KMS-11 (cell line): ENCODE measurements at regions not wholly inside any gene's neighbourhood (a gene's known extent, or its start where the extent isn't known, plus 50 kb on each side); places are given as distances from the start of the nearest gene placed in this dataset.

Source experiments
- H2AFZ ChIP-seq: fragments of 200-600 bp; sonication (generic); 2 replicates; pipeline ENCODE4 v1.6.1; 2016; ENCODE audit warnings: antibody characterized with exemption, mixed run types, low read depth
- H3K27ac ChIP-seq: fragments of 200-600 bp; sonication (generic); 2 replicates; pipeline ENCODE4 v1.6.1; 2016; ENCODE audit warnings: mild to moderate bottlenecking, mixed run types
- H3K27me3 ChIP-seq: fragments of 200-600 bp; sonication (generic); 2 replicates; pipeline ENCODE4 v1.6.1; 2017; ENCODE audit warnings: mild to moderate bottlenecking, low read depth, mixed run types, moderate library complexity; ENCODE audit not compliant: insufficient read depth
- H3K36me3 ChIP-seq: fragments of 200-600 bp; sonication (generic); 2 replicates; pipeline ENCODE4 v1.6.1; 2017; ENCODE audit warnings: mild to moderate bottlenecking, mixed run types; ENCODE audit not compliant: insufficient read depth
- H3K4me1 ChIP-seq: fragments of 200-600 bp; sonication (generic); 2 replicates; pipeline ENCODE4 v1.6.1; 2016; ENCODE audit warnings: mild to moderate bottlenecking, low read depth, mixed run types; ENCODE audit not compliant: poor library complexity, severe bottlenecking
- H3K4me2 ChIP-seq: fragments of 200-600 bp; sonication (generic); 2 replicates; pipeline ENCODE4 v1.7.0; 2016; ENCODE audit warnings: mild to moderate bottlenecking, mixed run types
- H3K4me3 ChIP-seq: fragments of 200-600 bp; sonication (generic); IDR thresholded peaks from 2 replicates; pipeline ENCODE4 v1.6.1; 2017; ENCODE audit warnings: low read depth, low read length, mixed read lengths; ENCODE audit not compliant: insufficient read depth
- H3K79me2 ChIP-seq: fragments of 200-600 bp; sonication (generic); 2 replicates; pipeline ENCODE4 v1.6.1; 2016; ENCODE audit warnings: low read depth, mixed run types; ENCODE audit not compliant: insufficient read depth
- H3K9ac ChIP-seq: fragments of 200-600 bp; sonication (generic); 2 replicates; pipeline ENCODE4 v1.6.1; 2016; ENCODE audit warnings: mild to moderate bottlenecking, mixed run types
- H4K20me1 ChIP-seq: fragments of 200-600 bp; sonication (generic); 2 replicates; pipeline ENCODE4 v1.6.1; 2016; ENCODE audit warnings: mild to moderate bottlenecking, mixed run types; ENCODE audit not compliant: insufficient read depth
- CTCF ChIP-seq: fragments of 200-600 bp; sonication (generic); conservative IDR thresholded peaks from 2 replicates; pipeline ENCODE4 v1.6.1; 2017; ENCODE audit warnings: low read depth, mild to moderate bottlenecking, antibody characterized with exemption, low read length, moderate library complexity, mixed read lengths

GRCh38 chr16:86919078-86919477 is 340.7 kb downstream of the FOXL1 start:
- Histone ChIP-seq H3K79me2 (no peaks in the 10 kb centered on the region), H2AFZ (no peak overlapping the region)

DNA sequence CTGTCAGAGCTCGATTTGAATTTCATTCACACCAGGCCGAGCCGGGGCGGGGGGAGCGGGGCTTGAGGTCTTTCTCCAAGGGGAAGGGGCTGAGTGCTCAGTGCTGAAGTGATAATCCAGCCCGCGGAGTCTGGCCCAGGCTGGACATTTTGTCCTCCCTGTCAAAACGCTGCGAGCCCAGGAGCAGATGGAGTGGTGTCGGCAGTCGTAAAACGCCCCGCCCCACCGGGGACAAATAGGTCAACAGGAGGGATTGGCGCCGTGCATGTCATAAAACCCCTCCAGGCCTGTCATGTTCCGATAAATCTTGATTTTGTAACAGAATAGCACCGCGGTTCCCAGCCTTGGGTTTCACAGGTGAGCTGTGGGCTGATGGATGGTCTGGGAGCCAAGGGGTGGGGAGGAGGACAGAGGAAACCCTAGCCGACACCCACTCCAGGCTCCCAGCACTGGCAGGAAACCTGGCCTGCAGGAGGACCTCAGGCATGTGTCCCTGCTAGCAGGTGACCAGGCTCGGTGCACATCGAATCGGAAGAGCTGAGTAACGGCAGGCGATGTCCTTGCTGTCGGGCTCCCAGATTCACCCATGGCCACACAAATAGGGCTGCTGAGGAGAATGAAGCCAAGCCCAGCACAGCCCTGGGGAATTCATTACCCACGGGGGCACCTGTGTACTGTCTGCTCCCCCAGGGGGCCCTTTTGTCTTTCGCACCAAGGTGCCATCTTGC is 341.4 kb downstream of the FOXL1 start:
- H3K4me3 ChIP-seq = no peak overlapping the region
- H3K27ac ChIP-seq = no peak overlapping the region
- TF ChIP-seq CTCF = no peak
- no peak overlapping the region for H3K9ac ChIP-seq
- H3K36me3 ChIP-seq = no peaks in the 10 kb centered on the region
- H3K27me3 ChIP-seq = peaks cover 23% of the 10 kb centered on the region; the same call in 1 of the 2 replicates
- H3K79me2 ChIP-seq = no peaks in the 10 kb centered on the region
- no peak overlapping the region for H2AFZ ChIP-seq
- H3K4me2 ChIP-seq = no peak overlapping the region
- H3K4me1 ChIP-seq = no peaks in the 10 kb centered on the region
- H4K20me1 ChIP-seq = no peaks in the 10 kb centered on the region

More at GRCh38 chr16:86919078-86919477, 340.7 kb downstream of the FOXL1 start:
- H3K27ac ChIP-seq = no peak overlapping the region
- H3K9ac ChIP-seq = no peak overlapping the region
- no peak overlapping the region for H3K4me2 ChIP-seq
- TF ChIP-seq CTCF = no peak
- H3K4me3 ChIP-seq = no peak overlapping the region
- H3K36me3 ChIP-seq = no peaks in the 10 kb centered on the region
- peaks cover 20% of the 10 kb centered on the region; the same call in 1 of the 2 replicates for H3K27me3 ChIP-seq
- no peaks in the 10 kb centered on the region for H3K4me1 ChIP-seq
- H4K20me1 ChIP-seq = no peaks in the 10 kb centered on the region

DNA sequence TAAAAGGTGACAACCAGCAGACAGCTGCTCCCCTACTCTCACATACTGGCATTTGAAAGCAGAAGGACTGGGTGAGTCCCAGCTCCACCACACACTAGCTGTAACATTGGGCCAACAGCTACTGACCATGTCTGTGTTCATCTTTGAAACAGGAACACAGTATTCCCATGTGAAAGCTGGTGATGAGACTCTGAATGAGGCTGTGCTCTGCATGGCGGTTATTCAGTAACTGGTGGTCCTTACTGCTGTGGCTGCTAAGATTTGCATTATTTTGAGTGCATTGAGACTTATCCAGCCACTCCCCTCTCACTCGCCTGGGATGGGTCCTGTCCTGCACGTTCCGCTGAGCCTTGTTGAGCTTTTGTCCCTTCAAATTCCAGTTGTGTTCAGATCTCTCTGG is 342.9 kb downstream of the FOXL1 start:
- Histone ChIP-seq H4K20me1 (no peaks in the 10 kb centered on the region), H2AFZ (no peak overlapping the region), H3K9ac (no peak overlapping the region), H3K27me3 (peaks cover 21% of the 10 kb centered on the region; the same call in 1 of the 2 replicates), H3K4me3 (no peak overlapping the region), H3K4me2 (no peak overlapping the region), H3K36me3 (no peaks in the 10 kb centered on the region), H3K4me1 (no peaks in the 10 kb centered on the region), H3K27ac (no peak overlapping the region), H3K79me2 (no peaks in the 10 kb centered on the region)
- no peak for TF ChIP-seq CTCF

DNA sequence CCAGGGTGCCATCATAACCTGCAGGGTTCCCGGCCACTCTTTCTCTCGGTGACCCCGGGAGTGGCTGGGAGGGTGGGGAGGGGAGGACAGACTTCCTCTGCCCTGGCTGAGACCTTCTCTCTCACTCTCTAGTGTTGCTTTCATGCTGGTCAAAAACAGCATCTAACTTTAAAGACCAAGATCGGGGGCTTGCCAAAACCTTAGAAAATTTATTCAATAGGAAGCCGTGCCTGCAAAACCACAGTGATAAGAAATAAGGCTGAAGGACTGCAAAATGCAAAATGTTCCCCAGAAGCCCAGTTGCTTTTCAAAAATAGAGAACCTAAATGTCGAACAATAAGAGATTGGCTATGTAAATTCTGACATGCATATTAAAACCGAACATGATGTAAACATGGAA is 344.0 kb downstream of the FOXL1 start:
- Histone ChIP-seq H3K27me3 (peaks cover 21% of the 10 kb centered on the region; the same call in 1 of the 2 replicates), H3K4me2 (no peak overlapping the region), H3K27ac (no peak overlapping the region), H3K79me2 (no peaks in the 10 kb centered on the region), H2AFZ (no peak overlapping the region), H3K4me3 (no peak overlapping the region), H4K20me1 (no peaks in the 10 kb centered on the region), H3K4me1 (no peaks in the 10 kb centered on the region), H3K36me3 (no peaks in the 10 kb centered on the region), H3K9ac (no peak overlapping the region)
- no peak for TF ChIP-seq CTCF
